ENCODE measurements at regions not wholly inside any gene's neighbourhood (a gene's known extent, or its start where the extent isn't known, plus 50 kb on each side); places are given as distances from the start of the nearest gene placed in this dataset.

DNA sequence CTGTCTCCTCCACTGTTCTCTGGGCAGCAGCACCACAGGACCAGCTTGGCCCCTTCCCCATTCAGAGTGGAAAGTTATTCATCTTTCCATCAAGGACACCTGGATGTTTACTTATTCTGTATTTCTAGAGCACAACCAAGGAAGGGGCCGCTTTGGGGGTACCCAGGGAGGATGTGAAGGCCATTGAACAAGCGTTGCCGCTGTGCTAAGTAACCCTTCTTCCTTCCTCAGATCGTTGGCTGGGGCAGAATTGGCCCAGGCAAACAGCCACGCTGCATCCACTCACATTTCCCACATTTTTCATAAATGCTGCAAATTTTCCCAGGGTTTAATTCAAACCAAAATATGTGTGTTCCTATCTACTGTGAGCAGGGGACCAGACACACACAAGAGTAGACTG, 76.2 kb upstream of the NPAS2 start:
- POLR2A ChIA-PET: no interaction called here
- Mint-ChIP-seq H3K36me3 (ENCODE audit: insufficient read depth, unreplicated experiment) (peaks cover 5% of the 10 kb centered on the region), H3K4me1 (ENCODE audit: low read depth, unreplicated experiment) (peaks cover 12% of the 10 kb centered on the region), H3K4me3 (ENCODE audit: unreplicated experiment) (no peak overlapping the region), H3K27ac (ENCODE audit: unreplicated experiment) (no peak overlapping the region), H3K27me3 (ENCODE audit: insufficient read depth, unreplicated experiment) (no peaks in the 10 kb centered on the region), H3K9me3 (ENCODE audit: unreplicated experiment) (no peaks in the 10 kb centered on the region)
- H3K4me1 ChIP-seq: no peaks in the 10 kb centered on the region
- no TSS peak for BruUV-seq (replicated peaks)
- DNase-seq: no peak
- H3K36me3 ChIP-seq (ENCODE audit: control insufficient read depth, insufficient read depth, low read length): no peaks in the 10 kb centered on the region
- TF ChIP-seq, protein P1, sequence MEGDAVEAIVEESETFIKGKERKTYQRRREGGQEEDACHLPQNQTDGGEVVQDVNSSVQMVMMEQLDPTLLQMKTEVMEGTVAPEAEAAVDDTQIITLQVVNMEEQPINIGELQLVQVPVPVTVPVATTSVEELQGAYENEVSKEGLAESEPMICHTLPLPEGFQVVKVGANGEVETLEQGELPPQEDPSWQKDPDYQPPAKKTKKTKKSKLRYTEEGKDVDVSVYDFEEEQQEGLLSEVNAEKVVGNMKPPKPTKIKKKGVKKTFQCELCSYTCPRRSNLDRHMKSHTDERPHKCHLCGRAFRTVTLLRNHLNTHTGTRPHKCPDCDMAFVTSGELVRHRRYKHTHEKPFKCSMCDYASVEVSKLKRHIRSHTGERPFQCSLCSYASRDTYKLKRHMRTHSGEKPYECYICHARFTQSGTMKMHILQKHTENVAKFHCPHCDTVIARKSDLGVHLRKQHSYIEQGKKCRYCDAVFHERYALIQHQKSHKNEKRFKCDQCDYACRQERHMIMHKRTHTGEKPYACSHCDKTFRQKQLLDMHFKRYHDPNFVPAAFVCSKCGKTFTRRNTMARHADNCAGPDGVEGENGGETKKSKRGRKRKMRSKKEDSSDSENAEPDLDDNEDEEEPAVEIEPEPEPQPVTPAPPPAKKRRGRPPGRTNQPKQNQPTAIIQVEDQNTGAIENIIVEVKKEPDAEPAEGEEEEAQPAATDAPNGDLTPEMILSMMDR (IDR thresholded peaks at IDR 0.05; ENCODE audit: insufficient read depth in 1 of 2, low read depth in 1 of 2, low read length in 1 of 2, severe bottlenecking in 1 of 2, unreplicated experiment in 1 of 2): no peak
- no peak overlapping the region for H3K4me3 ChIP-seq (ENCODE audit: low read depth, low read length)
- H3K27me3 ChIP-seq (replicated peaks; ENCODE audit: control insufficient read depth, insufficient read depth, low read length): no peaks in the 10 kb centered on the region
- no peaks in the 10 kb centered on the region for H3K9me3 ChIP-seq
- intact Hi-C loops (cut with micrococcal nuclease; ENCODE audit: unreplicated experiment): no loop called here
- CTCF ChIA-PET: no interaction called here

DNA sequence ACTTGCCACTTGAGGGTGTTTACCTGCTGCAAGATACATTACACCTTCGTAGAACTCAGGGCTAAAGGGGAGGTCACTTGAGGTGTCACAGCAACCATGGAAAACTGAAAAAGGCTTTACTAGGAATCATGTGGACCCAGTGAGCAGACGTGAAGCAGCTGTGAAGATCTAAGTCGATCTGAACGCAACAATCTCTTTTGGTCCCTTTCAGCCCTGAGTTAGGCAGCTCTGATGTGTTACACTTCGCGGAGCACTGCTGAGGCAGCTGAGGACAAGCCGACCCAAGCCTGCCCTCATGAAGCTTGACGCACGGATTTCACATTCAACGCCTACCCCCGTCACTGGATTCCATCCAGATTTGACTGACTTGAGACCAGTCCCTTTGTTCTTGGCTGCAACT, 75.8 kb upstream of the NPAS2 start:
- Histone ChIP-seq H3K9me3 (no peaks in the 10 kb centered on the region), H3K4me1 (no peaks in the 10 kb centered on the region), H3K36me3 (ENCODE audit: control insufficient read depth, insufficient read depth, low read length) (no peaks in the 10 kb centered on the region), H3K27me3 (replicated peaks; ENCODE audit: control insufficient read depth, insufficient read depth, low read length) (no peaks in the 10 kb centered on the region), H3K4me3 (ENCODE audit: low read depth, low read length) (no peak overlapping the region)
- ChIA-PET POLR2A (no interaction called here), CTCF (no interaction called here)
- Mint-ChIP-seq H3K27me3 (ENCODE audit: insufficient read depth, unreplicated experiment) (no peaks in the 10 kb centered on the region), H3K36me3 (ENCODE audit: insufficient read depth, unreplicated experiment) (peaks cover 5% of the 10 kb centered on the region), H3K4me3 (ENCODE audit: unreplicated experiment) (no peak overlapping the region), H3K27ac (ENCODE audit: unreplicated experiment) (no peak overlapping the region), H3K9me3 (ENCODE audit: unreplicated experiment) (no peaks in the 10 kb centered on the region), H3K4me1 (ENCODE audit: low read depth, unreplicated experiment) (peaks cover 12% of the 10 kb centered on the region)
- TF ChIP-seq, protein P1 (IDR thresholded peaks at IDR 0.05; ENCODE audit: insufficient read depth in 1 of 2, low read depth in 1 of 2, low read length in 1 of 2, severe bottlenecking in 1 of 2, unreplicated experiment in 1 of 2): no peak
- DNase-seq: no peak
- intact Hi-C loops (cut with micrococcal nuclease; ENCODE audit: unreplicated experiment): no loop called here
- no TSS peak for BruUV-seq (replicated peaks)

DNA sequence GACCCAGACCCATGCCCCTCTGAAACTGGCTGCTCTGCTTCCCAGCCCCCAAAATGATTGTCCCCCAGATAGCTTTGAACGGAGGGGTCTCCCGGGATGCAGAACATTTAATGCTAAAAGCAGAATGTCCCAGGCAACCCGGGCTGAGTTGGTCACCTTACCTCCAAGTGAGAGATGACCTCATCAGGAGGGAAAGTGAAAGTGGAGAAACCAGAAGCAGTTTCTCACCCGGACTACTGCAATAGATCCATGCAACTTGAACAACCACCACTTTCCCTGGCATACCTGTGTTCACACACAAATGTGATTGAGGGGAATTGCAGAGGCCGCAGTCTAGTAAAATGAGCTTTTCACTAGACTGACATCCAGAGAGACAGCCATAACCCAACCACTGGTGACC, 75.3 kb upstream of the NPAS2 start:
- no peak overlapping the region for H3K4me3 ChIP-seq (ENCODE audit: low read depth, low read length)
- no peaks in the 10 kb centered on the region for H3K9me3 ChIP-seq
- H3K36me3 ChIP-seq (ENCODE audit: control insufficient read depth, insufficient read depth, low read length): no peaks in the 10 kb centered on the region
- Mint-ChIP-seq H3K27ac (ENCODE audit: unreplicated experiment) (no peak overlapping the region), H3K4me1 (ENCODE audit: low read depth, unreplicated experiment) (peaks cover 12% of the 10 kb centered on the region), H3K27me3 (ENCODE audit: insufficient read depth, unreplicated experiment) (peaks cover 3% of the 10 kb centered on the region), H3K4me3 (ENCODE audit: unreplicated experiment) (no peak overlapping the region), H3K9me3 (ENCODE audit: unreplicated experiment) (no peaks in the 10 kb centered on the region), H3K36me3 (ENCODE audit: insufficient read depth, unreplicated experiment) (peaks cover 5% of the 10 kb centered on the region)
- ChIA-PET POLR2A (no interaction called here), CTCF (interaction anchor here (0.6 kb wide), 1 partner anchor 9 kb away, joined by 3 read pairs; no protein-coding TSS in a partner anchor)
- no TSS peak for BruUV-seq (replicated peaks)
- no peaks in the 10 kb centered on the region for H3K4me1 ChIP-seq
- TF ChIP-seq, protein P1 (IDR thresholded peaks at IDR 0.05; ENCODE audit: insufficient read depth in 1 of 2, low read depth in 1 of 2, low read length in 1 of 2, severe bottlenecking in 1 of 2, unreplicated experiment in 1 of 2): no peak
- no peak for DNase-seq
- intact Hi-C loops (cut with micrococcal nuclease; ENCODE audit: unreplicated experiment): no loop called here
- H3K27me3 ChIP-seq (replicated peaks; ENCODE audit: control insufficient read depth, insufficient read depth, low read length): no peaks in the 10 kb centered on the region
